H9 (cell line): ENCODE measurements at regions not wholly inside any gene's neighbourhood (a gene's known extent, or its start where the extent isn't known, plus 50 kb on each side); places are given as distances from the start of the nearest gene placed in this dataset.

ENCODE experiments used
- DNase-seq: peaks from one replicate; pipeline ENCODE4 v3.0.0-alpha.2; 2017
- H2AFZ ChIP-seq: one replicate; pipeline ENCODE4 v1.6.1; 2013; ENCODE audit warnings: mild to moderate bottlenecking, low read length, control low read depth, moderate library complexity
- H2AK5ac ChIP-seq: 2 replicates; pipeline ENCODE4 v1.6.1; 2013; ENCODE audit warnings: low read length, control low read depth, mixed read lengths; ENCODE audit not compliant: insufficient read length
- H2BK120ac ChIP-seq: one replicate; pipeline ENCODE4 v1.6.1; 2013; ENCODE audit warnings: low read depth, mild to moderate bottlenecking, low read length, control low read depth, inconsistent platforms; ENCODE audit not compliant: poor library complexity, severe bottlenecking
- H2BK12ac ChIP-seq: 2 replicates; pipeline ENCODE4 v1.6.1; 2013; ENCODE audit warnings: low read length, control low read depth, mixed read lengths, low read depth; ENCODE audit not compliant: insufficient read length
- H2BK15ac ChIP-seq: 2 replicates; pipeline ENCODE4 v1.6.1; 2013; ENCODE audit warnings: low read depth, low read length, control low read depth
- H2BK20ac ChIP-seq: one replicate; pipeline ENCODE4 v1.6.1; 2013; ENCODE audit warnings: low read depth, mild to moderate bottlenecking, low read length, control low read depth, inconsistent platforms; ENCODE audit not compliant: poor library complexity, severe bottlenecking
- H2BK5ac ChIP-seq: 2 replicates; pipeline ENCODE4 v1.6.1; 2013; ENCODE audit warnings: low read length, control low read depth, mixed read lengths; ENCODE audit not compliant: insufficient read length
- H3K14ac ChIP-seq: 2 replicates; pipeline ENCODE4 v1.6.1; 2013; ENCODE audit warnings: low read length, control low read depth; ENCODE audit not compliant: insufficient read depth
- H3K18ac ChIP-seq: 2 replicates; pipeline ENCODE4 v1.6.1; 2013; ENCODE audit warnings: low read depth, mild to moderate bottlenecking, mixed read lengths, low read length, control low read depth; ENCODE audit not compliant: insufficient read length
- H3K23ac ChIP-seq: 2 replicates; pipeline ENCODE4 v1.6.1; 2013; ENCODE audit warnings: low read length, control low read depth, mixed read lengths, low read depth; ENCODE audit not compliant: insufficient read length
- H3K23me2 ChIP-seq: 2 replicates; pipeline ENCODE4 v1.6.1; 2013; ENCODE audit warnings: low read depth, mild to moderate bottlenecking, mixed read lengths, low read length, control low read depth; ENCODE audit not compliant: insufficient read length, poor library complexity, severe bottlenecking
- H3K27ac ChIP-seq: 2 replicates; pipeline ENCODE4 v1.5.1; 2013; ENCODE audit warnings: low read length, control low read depth, mixed read lengths, low read depth; ENCODE audit not compliant: insufficient read length
- H3K27me3 ChIP-seq: 2 replicates; pipeline ENCODE4 v1.6.1; 2013; ENCODE audit warnings: low read length, control low read depth, inconsistent platforms; ENCODE audit not compliant: insufficient read depth
- H3K4ac ChIP-seq: 2 replicates; pipeline ENCODE4 v1.6.1; 2013; ENCODE audit warnings: low read depth, mild to moderate bottlenecking, control low read depth, inconsistent platforms, low read length, moderate library complexity
- H3K4me1 ChIP-seq: 2 replicates; pipeline ENCODE4 v1.6.1; 2013; ENCODE audit warnings: low read length, control low read depth, inconsistent platforms; ENCODE audit not compliant: insufficient read depth
- H3K4me2 ChIP-seq: 2 replicates; pipeline ENCODE4 v1.6.1; 2013; ENCODE audit warnings: low read length, control low read depth, mixed read lengths; ENCODE audit not compliant: insufficient read length, insufficient read depth
- H3K56ac ChIP-seq: 2 replicates; pipeline ENCODE4 v1.6.1; 2013; ENCODE audit warnings: low read depth, mild to moderate bottlenecking, mixed read lengths, low read length, control low read depth; ENCODE audit not compliant: insufficient read length
- H3K79me1 ChIP-seq: 2 replicates; pipeline ENCODE4 v1.6.1; 2013; ENCODE audit warnings: low read depth, mild to moderate bottlenecking, moderate library complexity, low read length, control low read depth, inconsistent platforms; ENCODE audit not compliant: insufficient read depth, poor library complexity, severe bottlenecking
- H3K79me2 ChIP-seq: 2 replicates; pipeline ENCODE4 v1.6.1; 2013; ENCODE audit warnings: low read length, control low read depth, inconsistent platforms; ENCODE audit not compliant: insufficient read depth
- H3K9ac ChIP-seq: 2 replicates; pipeline ENCODE4 v1.6.1; 2013; ENCODE audit warnings: low read length, control low read depth, mixed read lengths; ENCODE audit not compliant: insufficient read length; ENCODE audit errors: extremely low read depth
- H3K9me3 ChIP-seq: one replicate; pipeline ENCODE4 v1.6.1; 2013; ENCODE audit warnings: low read depth, low read length, inconsistent platforms; ENCODE audit not compliant: control insufficient read depth
- H3T11ph ChIP-seq: one replicate; pipeline ENCODE4 v1.6.1; 2013; ENCODE audit warnings: mild to moderate bottlenecking, low read length, control low read depth, inconsistent platforms
- H4K20me1 ChIP-seq: one replicate; pipeline ENCODE4 v1.6.1; 2013; ENCODE audit not compliant: control insufficient read depth, insufficient read length, insufficient read depth
- H4K5ac ChIP-seq: 2 replicates; pipeline ENCODE4 v1.6.1; 2013; ENCODE audit warnings: low read depth, mild to moderate bottlenecking, mixed read lengths, low read length, control low read depth; ENCODE audit not compliant: insufficient read length
- H4K8ac ChIP-seq: replicated peaks from 2 replicates; pipeline ENCODE4 v1.6.1; 2013; ENCODE audit warnings: low read length, control low read depth, mixed read lengths, low read depth; ENCODE audit not compliant: insufficient read length
- H4K91ac ChIP-seq: 2 replicates; pipeline ENCODE4 v1.6.1; 2013; ENCODE audit warnings: low read depth, mild to moderate bottlenecking, moderate library complexity, mixed read lengths, low read length, control low read depth; ENCODE audit not compliant: insufficient read length
- H3K27ac Mint-ChIP-seq, 3 experiments: 2 replicates in 2 of 3; 3 replicates in 1 of 3; pipeline ENCODE4 v1.8.0; 2020 to 2021; ENCODE audit warnings: mixed read lengths in 3 of 3, mild to moderate bottlenecking in 1 of 3, moderate library complexity in 1 of 3
- H3K27me3 Mint-ChIP-seq: 2 replicates; pipeline ENCODE4 v1.8.0; 2021; ENCODE audit warnings: low read depth, mild to moderate bottlenecking, moderate library complexity, mixed read lengths
- H3K36me3 Mint-ChIP-seq, 3 experiments: 2 replicates in 2 of 3; 3 replicates in 1 of 3; pipeline ENCODE4 v1.8.0; 2020 to 2021; ENCODE audit warnings: low read depth in 3 of 3, mixed read lengths in 3 of 3; ENCODE audit not compliant: insufficient read depth in 1 of 3
- H3K4me1 Mint-ChIP-seq, 2 experiments: 2 replicates each; pipeline ENCODE4 v1.8.0; 2020; ENCODE audit warnings: mixed read lengths in 2 of 2
- H3K4me3 Mint-ChIP-seq, 2 experiments: 2 replicates in 1 of 2; 3 replicates in 1 of 2; pipeline ENCODE4 v1.8.0; 2020 to 2021; ENCODE audit warnings: mild to moderate bottlenecking in 2 of 2, mixed read lengths in 2 of 2, moderate library complexity in 1 of 2
- H3K9me3 Mint-ChIP-seq, 2 experiments: 2 replicates in 1 of 2; 3 replicates in 1 of 2; pipeline ENCODE4 v1.8.0; 2020; ENCODE audit warnings: mild to moderate bottlenecking in 2 of 2, mixed read lengths in 2 of 2, moderate library complexity in 1 of 2
- CTCF ChIP-seq: fragments of 200-600 bp; sonication (generic); conservative IDR thresholded peaks from 3 replicates; pipeline ENCODE4 v1.8.0; 2021; ENCODE audit warnings: antibody characterized with exemption, mild to moderate bottlenecking
- WGBS: extraction: QIAGEN DNeasy Blood & Tissue Kit; methylation state at CpG from one replicate; pipeline ENCODE4 v1.1.7; 2013; ENCODE audit warnings: missing lambda C conversion rate, low lambda C conversion rate, mixed read lengths; ENCODE audit not compliant: insufficient read length; ENCODE audit errors: extremely low coverage; 5-methylcytosine and 5-hydroxymethylcytosine counted together

- Histone ChIP-seq H4K8ac (no peak overlapping the region), H3K79me2 (no peaks in the 10 kb centered on the region), H2BK12ac (no peak overlapping the region), H2BK15ac (no peak overlapping the region), H3K27me3 (no peaks in the 10 kb centered on the region), H3K56ac (no peak overlapping the region), H3K14ac (no peak overlapping the region), H3K79me1 (no peaks in the 10 kb centered on the region), H4K91ac (no peak overlapping the region), H3K23ac (no peak overlapping the region), H3K4me2 (no peak overlapping the region), H3K9ac (no peak overlapping the region), H2BK5ac (no peak overlapping the region), H3K18ac (no peak overlapping the region), H4K5ac (no peak overlapping the region), H3T11ph (no peak overlapping the region), H4K20me1 (no peaks in the 10 kb centered on the region), H2AK5ac (no peak overlapping the region), H3K27ac (no peak overlapping the region), H3K4ac (no peak overlapping the region), H2BK20ac (no peak overlapping the region), H3K4me1 (no peaks in the 10 kb centered on the region), H2BK120ac (no peak overlapping the region), H3K9me3 (no peaks in the 10 kb centered on the region), H2AFZ (no peak overlapping the region), H3K23me2 (no peaks in the 10 kb centered on the region)
- Mint-ChIP-seq H3K36me3 (peaks cover 0 to 18% (median 0%) of the 10 kb centered on the region in 3 experiments; a peak in 3 of 7 replicates), H3K4me3 (no peak overlapping the region), H3K27me3 (no peaks in the 10 kb centered on the region; the same call in 1 of the 2 replicates), H3K9me3 (peaks cover 3 to 14% of the 10 kb centered on the region in 2 experiments; a peak in 1 of 5 replicates), H3K27ac (no peak overlapping the region), H3K4me1 (no peaks in the 10 kb centered on the region)
- TF ChIP-seq CTCF = no peak
- WGBS = no CpG with 5 or more reads among the region's 2 CpGs
- no peak for DNase-seq
Measured at GRCh38 chr6:55642366-55642765, 63.4 kb upstream of the HMGCLL1 start.
